Stimulated activated CD8-positive, alpha-beta memory T cell treated with anti-CD3 and anti-CD28 coated beads, Interleukin-15, amount 100 ng/mL, for 24 hours (primary cell): ENCODE measurements at regions not wholly inside any gene's neighbourhood (a gene's known extent, or its start where the extent isn't known, plus 50 kb on each side); places are given as distances from the start of the nearest gene placed in this dataset.

Experiments
- DNase-seq: peaks from one replicate; pipeline ENCODE4 v3.0.0-alpha.2; 2020; ENCODE audit warnings: low read depth

- DNase-seq, result no peak
Observed at GRCh38 chr9:86695910-86696424, 251.3 kb downstream of the GAS1 start.

DNA sequence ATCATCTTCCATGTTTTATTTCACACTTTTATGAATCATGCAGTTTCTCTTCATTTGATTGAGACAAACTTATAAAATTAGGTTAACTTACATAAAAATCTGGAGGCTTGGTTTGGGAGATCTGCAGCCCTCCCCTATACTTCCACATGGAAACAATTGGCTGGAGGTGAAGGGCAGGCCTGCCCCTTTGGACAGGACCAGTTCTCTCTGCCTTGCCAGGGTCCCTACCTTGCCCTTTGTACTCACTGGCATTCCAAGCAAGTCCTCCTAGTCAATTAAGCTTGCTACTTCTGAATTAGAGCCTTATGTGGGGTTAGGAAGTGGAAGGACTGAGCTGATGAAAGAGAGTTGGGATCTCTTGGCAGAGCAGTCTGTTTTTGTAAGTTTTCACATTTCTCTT lies 257.3 kb downstream of the GAS1 start:
- DNase-seq, result no peak

DNA sequence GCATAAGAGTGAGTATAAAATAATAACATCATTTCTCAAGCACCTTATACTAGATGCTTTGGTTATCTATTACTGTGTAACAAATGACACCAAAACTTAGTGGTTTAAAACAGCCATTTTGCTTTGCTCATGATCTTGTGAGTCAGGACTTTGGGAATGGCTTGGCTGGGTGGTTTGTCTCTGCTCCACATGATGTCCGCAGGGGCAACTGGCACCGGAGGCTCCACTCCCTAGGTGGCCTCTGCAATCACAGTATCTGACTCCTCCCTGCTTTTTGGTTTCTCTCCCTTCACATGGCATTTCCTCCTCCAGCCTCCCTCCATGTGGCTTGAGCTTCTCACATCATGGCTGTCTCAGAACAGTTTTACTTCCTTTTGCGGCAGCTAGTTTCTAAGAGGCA lies 259.5 kb downstream of the GAS1 start:
- DNase-seq, result no peak

DNA sequence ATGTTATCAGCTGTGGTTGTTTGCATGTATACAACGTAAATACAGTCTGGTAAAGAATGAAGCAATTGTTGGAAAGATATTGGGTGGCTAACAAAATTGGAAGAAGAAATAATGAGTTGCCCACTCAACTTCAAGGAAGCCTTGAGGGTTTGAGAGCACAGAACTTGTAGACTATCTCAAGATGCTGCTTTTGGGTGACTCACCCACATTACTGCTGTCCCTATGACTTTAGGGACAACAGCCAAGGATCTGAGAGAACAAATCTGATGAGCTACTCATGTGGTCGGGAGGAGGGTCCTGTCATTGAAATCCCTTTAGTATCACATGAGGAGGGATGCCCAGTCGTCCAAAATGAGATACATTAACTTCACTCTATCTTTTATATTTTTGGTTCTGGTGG lies 261.8 kb downstream of the GAS1 start:
- no peak for DNase-seq

DNA sequence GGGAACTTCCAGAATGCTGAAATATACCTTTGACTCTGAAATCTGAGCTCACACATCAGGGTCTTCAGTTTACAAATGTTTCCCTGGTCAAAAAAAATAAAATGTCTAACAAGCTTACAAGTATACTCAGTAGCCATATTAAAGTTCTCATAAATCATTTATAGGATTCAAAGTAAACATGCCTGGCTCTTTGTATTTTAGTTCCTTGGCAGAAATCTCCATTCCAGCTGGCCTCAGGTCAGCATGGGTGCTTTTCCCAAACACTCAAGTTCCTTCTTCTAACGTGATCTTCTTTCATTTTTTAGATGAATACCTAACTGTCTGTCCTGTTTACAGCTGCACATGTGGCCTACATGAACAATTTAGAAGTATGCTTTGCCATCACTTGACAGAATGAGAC lies 263.2 kb downstream of the GAS1 start:
- DNase-seq, result no peak

DNA sequence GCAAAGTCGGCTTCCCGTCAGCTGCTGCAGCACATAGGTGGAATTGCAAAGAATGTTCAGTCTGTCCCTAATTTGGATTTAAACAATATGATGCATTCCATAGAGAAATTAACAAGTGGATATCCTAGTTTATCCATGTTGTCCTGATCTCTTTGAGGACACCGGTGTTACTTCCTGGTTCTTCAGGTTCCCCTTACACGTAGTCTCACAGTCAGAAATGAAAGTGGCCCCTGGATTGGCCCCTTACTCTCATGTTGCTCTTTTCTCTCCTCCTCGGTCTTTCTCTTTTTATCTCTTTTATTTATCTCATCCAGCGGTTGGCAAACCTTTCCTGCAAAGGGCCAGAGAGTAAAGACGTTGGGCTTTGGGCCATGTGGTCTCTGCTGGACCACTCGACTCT lies 265.1 kb downstream of the GAS1 start:
- no peak for DNase-seq

- DNase-seq, result no peak
Observed at GRCh38 chr9:86679909-86680308, 267.4 kb downstream of the GAS1 start.

GRCh38 chr9:86676396-86676795 lies 270.9 kb downstream of the GAS1 start:
- DNase-seq, result no peak

DNA sequence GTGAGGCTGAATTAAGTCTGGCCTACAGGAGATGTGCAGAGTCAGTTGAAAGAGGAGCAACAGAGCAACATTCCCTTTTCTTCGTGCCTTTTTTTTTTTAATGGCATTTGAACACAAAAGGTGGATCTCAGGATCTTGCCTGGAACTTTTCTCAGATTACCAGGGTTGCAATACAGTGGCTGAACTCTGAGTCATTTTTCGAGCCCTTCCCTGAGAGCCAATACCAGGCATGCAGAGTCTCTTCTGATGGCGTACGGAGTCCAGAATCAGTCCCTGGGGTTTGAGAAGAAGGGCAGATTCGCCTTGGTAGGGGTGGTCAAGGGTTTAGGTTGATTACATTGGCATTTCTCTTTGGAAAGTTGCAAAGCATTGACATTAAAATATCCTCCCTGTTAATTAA lies 271.5 kb downstream of the GAS1 start:
- no peak for DNase-seq

GRCh38 chr9:86674487-86674886 lies 272.8 kb downstream of the GAS1 start:
- DNase-seq, result no peak

DNA sequence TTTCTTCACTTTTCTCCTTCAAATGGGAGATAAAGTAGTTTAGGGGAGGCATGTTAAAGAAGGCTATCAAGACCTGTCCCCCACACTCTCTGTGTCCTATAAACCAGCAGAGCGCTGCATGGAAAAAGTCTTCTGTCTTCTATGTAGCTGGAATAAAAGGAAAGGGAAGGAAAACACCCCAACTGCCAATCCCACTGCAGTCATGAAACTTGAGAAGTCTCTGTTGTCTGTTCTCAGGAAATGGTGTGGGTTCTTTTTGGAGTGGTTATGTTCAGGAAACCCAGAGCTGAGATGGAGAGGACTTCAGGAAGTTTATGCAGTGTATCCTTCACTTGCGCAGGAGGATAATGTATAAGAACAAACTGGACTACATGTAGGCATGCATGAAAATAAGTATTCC lies 274.3 kb downstream of the GAS1 start:
- DNase-seq, result no peak

DNA sequence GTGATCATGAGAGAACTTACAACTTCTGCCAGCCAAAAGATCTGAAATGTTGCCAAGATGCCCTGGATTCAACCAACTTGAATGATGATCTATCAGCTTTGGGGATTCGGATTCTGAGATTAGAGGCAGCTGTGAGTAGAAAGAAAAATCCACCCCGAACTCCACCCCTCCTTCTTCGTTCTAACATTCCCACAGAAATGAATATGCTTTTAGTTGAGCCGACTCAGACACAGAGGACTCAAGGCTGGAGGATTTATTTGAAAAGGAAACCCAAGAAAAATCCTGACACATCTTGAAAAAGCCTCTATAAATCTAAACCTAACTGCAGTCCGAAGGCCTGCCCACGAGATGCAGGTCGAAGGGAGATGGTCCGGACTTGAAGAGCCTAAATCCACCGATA lies 275.0 kb downstream of the GAS1 start:
- no peak for DNase-seq

DNA sequence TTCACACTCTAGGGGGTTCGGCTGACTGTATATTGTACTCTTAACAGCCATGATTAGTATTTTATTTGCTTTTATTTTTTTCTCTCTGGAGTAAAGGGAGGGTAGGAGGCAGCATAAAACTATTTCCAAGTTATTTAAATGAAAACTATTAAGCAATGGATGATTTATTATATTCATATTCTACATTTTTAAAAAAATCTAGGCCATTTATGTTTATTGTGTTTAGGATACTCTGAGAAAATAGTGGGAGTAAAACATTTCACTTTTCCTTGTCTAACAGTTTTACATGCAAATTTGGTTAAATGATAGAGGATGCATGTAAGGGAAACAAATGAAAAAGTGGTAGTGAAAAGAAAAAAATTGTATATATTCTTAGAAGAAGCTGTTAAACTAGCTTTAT lies 276.3 kb downstream of the GAS1 start:
- DNase-seq, result no peak

- DNase-seq, result no peak
Observed at GRCh38 chr9:86670536-86670935, 276.8 kb downstream of the GAS1 start.

DNA sequence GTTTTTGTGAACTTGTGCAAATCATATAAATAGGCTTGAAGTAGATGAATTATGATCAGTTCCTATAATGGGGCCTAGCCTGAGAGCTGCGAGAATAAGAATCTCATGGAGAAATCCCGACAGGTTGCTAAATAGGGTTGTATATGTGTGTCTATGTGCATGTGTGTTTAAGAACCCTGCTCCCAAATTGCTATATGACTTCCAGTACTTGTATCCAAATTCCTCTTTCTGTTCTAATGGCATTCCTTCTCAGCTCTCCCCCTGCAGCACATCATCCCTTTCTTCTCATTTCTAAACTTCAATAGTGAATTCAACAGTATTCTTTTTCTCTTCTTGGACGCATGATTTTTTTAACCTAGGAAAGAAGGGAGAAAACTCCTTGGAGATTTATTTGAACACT lies 277.2 kb downstream of the GAS1 start:
- DNase-seq, result no peak

GRCh38 chr9:86669422-86669821 lies 277.9 kb downstream of the GAS1 start:
- no peak for DNase-seq

- no peak for DNase-seq
Observed at GRCh38 chr9:86668488-86668887, 278.8 kb downstream of the GAS1 start.

DNA sequence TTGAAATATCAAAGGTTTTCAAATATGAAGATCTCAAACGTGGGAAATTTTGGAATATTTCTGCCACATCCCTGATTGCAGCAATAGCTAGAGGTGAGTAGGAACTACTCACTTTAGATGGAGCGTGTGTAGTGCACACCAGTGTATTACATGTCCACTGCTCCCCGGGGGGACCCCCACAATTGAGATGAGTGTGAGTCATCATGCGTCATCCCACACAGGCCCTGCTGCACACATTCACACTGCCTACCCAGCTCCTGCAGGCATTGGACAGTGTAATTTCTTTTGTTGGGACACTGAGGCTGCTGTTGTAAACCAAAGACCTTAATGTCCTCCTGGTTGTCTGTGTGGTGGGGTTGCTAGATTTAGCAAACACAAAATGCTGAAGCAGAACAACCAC lies 280.0 kb downstream of the GAS1 start:
- no peak for DNase-seq

- no peak for DNase-seq
Observed at GRCh38 chr9:86665416-86665815, 281.9 kb downstream of the GAS1 start.

DNA sequence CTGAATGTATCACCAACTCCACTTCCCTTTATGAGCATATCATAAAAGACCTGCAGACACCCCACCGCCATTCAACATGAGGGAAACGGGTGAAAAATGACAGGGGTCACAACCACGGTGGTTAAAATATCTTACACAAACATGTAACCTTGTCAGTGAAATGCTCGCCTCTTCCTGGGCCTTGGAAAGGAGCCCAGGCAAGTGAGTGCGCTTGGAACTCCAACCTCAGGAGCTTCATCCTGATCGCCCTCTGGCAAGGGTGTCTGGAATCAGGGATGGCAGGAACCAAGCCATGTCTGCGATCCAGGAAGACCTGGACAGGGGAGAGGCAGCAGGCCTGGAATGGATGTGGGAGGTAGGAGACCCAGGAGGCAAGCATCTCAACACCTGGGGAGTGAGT lies 282.7 kb downstream of the GAS1 start:
- no peak for DNase-seq

- DNase-seq, result no peak
Observed at GRCh38 chr9:86663905-86664304, 283.4 kb downstream of the GAS1 start.

- DNase-seq, result no peak
Observed at GRCh38 chr9:86662890-86663468, 284.3 kb downstream of the GAS1 start.

DNA sequence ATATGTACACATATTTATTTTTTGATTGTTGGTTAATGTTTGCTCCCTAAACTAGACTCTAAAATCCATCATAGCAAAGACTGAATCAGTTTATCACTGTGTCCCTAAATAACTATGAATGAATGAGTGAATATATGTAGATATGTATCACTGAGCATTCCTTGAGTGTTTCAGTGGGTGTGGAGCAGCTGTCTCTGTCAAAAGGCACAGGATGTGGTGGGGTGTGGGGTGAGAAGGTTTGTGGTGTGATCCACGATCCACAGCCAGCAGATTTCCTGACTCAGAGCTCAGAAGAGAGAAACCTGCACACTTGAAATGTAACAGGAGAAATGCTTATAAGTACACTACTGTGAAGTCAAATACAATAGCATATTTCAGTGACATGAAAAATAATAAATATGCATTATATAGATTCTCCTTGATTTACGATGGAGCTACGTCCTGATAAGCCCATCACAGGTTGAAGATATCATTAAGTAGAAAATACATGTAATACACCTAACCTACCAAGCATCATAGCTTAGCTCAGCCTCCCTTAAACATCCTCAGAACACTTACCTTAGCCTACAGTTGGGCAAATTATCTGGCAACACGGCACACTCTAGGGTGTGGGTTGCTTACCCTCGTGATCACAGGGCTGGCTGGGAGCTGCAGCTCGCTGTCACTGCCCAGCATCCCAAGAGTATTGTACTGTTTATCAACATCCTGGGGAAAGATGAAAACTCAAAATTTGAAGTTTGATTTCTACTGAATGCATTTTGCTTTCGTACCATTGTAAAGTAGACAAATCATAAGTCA lies 287.0 kb downstream of the GAS1 start:
- no peak for DNase-seq
